ENCODE measurements at regions not wholly inside any gene's neighbourhood (a gene's known extent, or its start where the extent isn't known, plus 50 kb on each side); places are given as distances from the start of the nearest gene placed in this dataset.

DNA sequence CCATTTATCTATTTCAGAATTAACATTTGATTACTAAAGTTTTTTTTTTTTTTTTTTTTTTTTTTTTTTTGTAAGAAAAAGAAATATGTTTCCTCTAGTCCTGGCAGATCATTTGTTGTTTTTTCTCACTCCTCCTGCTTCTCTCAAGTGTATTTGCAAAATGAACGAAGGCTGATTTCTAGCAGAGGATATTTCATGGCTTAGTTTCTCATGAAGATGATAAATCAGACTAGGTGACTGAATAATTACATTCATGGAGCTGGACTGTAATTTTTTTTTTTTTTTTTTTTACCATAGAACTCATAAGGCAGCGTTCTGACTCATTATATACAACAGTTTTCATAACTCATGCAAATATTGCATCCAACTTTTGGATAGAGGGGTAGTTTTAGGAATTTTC lies 332.5 kb upstream of the SEMA6D start:
- TF ChIP-seq, protein P1, sequence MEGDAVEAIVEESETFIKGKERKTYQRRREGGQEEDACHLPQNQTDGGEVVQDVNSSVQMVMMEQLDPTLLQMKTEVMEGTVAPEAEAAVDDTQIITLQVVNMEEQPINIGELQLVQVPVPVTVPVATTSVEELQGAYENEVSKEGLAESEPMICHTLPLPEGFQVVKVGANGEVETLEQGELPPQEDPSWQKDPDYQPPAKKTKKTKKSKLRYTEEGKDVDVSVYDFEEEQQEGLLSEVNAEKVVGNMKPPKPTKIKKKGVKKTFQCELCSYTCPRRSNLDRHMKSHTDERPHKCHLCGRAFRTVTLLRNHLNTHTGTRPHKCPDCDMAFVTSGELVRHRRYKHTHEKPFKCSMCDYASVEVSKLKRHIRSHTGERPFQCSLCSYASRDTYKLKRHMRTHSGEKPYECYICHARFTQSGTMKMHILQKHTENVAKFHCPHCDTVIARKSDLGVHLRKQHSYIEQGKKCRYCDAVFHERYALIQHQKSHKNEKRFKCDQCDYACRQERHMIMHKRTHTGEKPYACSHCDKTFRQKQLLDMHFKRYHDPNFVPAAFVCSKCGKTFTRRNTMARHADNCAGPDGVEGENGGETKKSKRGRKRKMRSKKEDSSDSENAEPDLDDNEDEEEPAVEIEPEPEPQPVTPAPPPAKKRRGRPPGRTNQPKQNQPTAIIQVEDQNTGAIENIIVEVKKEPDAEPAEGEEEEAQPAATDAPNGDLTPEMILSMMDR (conservative IDR thresholded peaks at IDR 0.05; ENCODE audit: low read depth, low read length), result no peak
- TF ChIP-seq EZH2 (IDR thresholded peaks at IDR 0.05; ENCODE audit: low read length, unreplicated experiment) (no peak), EZH2phosphoT487 (IDR thresholded peaks at IDR 0.05; ENCODE audit: borderline replicate concordance, low read length) (no peak)

Data from PC-3 (cell line).